ENCODE measurements at regions not wholly inside any gene's neighbourhood (a gene's known extent, or its start where the extent isn't known, plus 50 kb on each side); places are given as distances from the start of the nearest gene placed in this dataset.

- H3K4me3 ChIP-seq, result no peak overlapping the region
- no peaks in the 10 kb centered on the region for H3K9me3 ChIP-seq
- H3K36me3 ChIP-seq, result no peaks in the 10 kb centered on the region
- H3K4me1 ChIP-seq, result no peaks in the 10 kb centered on the region
- no peak for TF ChIP-seq POLR2A (IDR thresholded peaks at IDR 0.05)
- TF ChIP-seq, protein P1, sequence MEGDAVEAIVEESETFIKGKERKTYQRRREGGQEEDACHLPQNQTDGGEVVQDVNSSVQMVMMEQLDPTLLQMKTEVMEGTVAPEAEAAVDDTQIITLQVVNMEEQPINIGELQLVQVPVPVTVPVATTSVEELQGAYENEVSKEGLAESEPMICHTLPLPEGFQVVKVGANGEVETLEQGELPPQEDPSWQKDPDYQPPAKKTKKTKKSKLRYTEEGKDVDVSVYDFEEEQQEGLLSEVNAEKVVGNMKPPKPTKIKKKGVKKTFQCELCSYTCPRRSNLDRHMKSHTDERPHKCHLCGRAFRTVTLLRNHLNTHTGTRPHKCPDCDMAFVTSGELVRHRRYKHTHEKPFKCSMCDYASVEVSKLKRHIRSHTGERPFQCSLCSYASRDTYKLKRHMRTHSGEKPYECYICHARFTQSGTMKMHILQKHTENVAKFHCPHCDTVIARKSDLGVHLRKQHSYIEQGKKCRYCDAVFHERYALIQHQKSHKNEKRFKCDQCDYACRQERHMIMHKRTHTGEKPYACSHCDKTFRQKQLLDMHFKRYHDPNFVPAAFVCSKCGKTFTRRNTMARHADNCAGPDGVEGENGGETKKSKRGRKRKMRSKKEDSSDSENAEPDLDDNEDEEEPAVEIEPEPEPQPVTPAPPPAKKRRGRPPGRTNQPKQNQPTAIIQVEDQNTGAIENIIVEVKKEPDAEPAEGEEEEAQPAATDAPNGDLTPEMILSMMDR (IDR thresholded peaks at IDR 0.05), result no peak
- H3K27ac ChIP-seq, result no peak overlapping the region
- DNase-seq, result no peak
- H3K27me3 ChIP-seq, result no peaks in the 10 kb centered on the region
Measured at GRCh38 chr10:24006741-24007140, 202.2 kb upstream of the KIAA1217 start.

GRCh38 chr10:24007359-24007758, 201.6 kb upstream of the KIAA1217 start:
- TF ChIP-seq, protein P1 (IDR thresholded peaks at IDR 0.05), result no peak
- Histone ChIP-seq H3K4me3 (no peak overlapping the region), H3K4me1 (no peaks in the 10 kb centered on the region), H3K27me3 (no peaks in the 10 kb centered on the region), H3K27ac (no peak overlapping the region), H3K36me3 (no peaks in the 10 kb centered on the region), H3K9me3 (no peaks in the 10 kb centered on the region)
- DNase-seq, result no peak

DNA sequence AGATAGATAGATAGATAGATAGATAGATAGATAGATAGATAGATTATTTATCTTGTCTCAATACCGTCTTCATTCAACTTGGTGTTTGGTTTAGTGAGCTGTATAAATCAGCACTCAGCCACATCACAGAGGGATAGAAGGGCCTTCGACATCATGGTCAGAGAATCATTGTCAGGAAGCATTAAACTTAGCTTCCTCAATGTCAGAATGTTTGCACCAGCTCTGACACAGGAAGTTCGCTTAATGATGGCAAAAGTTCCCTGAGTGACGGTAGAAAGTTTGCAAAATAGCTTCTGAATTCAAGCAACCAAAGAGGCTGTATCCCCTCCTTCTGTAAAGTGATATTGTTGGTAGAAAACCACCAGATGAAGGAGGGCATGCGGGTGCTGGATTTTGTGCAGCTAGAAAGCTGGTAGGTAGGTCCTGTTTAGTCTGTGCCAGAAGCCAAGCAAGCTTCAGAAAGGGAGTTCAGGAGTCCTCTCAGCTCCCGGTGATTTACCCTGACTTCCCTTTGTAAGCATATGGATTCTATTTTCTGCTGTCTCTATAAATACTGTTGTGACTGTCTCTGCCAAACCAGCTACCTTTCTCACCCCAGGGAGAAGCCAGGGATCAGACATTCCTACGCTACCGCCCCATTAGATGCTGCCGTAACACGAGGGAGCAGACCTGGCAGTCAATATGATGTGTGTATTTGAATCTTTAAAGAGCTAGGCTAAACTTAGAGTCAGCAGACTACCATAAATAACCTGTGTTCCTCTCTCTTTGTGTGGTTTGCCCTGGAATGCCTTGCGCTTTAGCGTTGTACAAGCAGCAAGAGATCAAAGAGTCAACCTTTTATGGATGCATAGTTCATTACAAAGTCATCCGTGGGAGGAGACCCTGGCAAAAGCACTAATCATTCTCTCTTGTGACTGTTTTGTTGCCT, 200.5 kb upstream of the KIAA1217 start:
- H3K27me3 ChIP-seq, result no peaks in the 10 kb centered on the region
- no peak for DNase-seq
- no peaks in the 10 kb centered on the region for H3K9me3 ChIP-seq

GRCh38 chr10:24009115-24009514, 199.8 kb upstream of the KIAA1217 start:
- Histone ChIP-seq H3K27ac (no peak overlapping the region), H3K27me3 (no peaks in the 10 kb centered on the region), H3K36me3 (no peaks in the 10 kb centered on the region), H3K4me1 (no peaks in the 10 kb centered on the region), H3K9me3 (no peaks in the 10 kb centered on the region), H3K4me3 (no peak overlapping the region)
- no peak for DNase-seq
- TF ChIP-seq POLR2A (IDR thresholded peaks at IDR 0.05), result no peak
- TF ChIP-seq, protein P1 (IDR thresholded peaks at IDR 0.05), result no peak

More for the DNA sequence above, 200.5 kb upstream of the KIAA1217 start:
- Histone ChIP-seq H3K4me1 (no peaks in the 10 kb centered on the region), H3K36me3 (no peaks in the 10 kb centered on the region), H3K27ac (no peak overlapping the region), H3K4me3 (no peak overlapping the region)
- TF ChIP-seq, protein P1 (IDR thresholded peaks at IDR 0.05), result no peak
- no peak for TF ChIP-seq POLR2A (IDR thresholded peaks at IDR 0.05)

GRCh38 chr10:24009736-24010135, 199.2 kb upstream of the KIAA1217 start:
- DNase-seq, result no peak
- H3K9me3 ChIP-seq, result no peaks in the 10 kb centered on the region
- H3K27ac ChIP-seq, result no peak overlapping the region
- H3K4me3 ChIP-seq, result no peak overlapping the region
- TF ChIP-seq POLR2A (IDR thresholded peaks at IDR 0.05), result no peak
- TF ChIP-seq, protein P1 (IDR thresholded peaks at IDR 0.05), result no peak
- no peaks in the 10 kb centered on the region for H3K36me3 ChIP-seq
- H3K4me1 ChIP-seq, result no peaks in the 10 kb centered on the region
- no peaks in the 10 kb centered on the region for H3K27me3 ChIP-seq

All from Peyer's patch (tissue), 4 donors.